Activated T-cell treated with anti-CD3 and anti-CD28 coated beads, Interleukin-2, amount 50 U/mL, for 1 hour (primary cell): ENCODE measurements at regions not wholly inside any gene's neighbourhood (a gene's known extent, or its start where the extent isn't known, plus 50 kb on each side); places are given as distances from the start of the nearest gene placed in this dataset.

Source experiments
- DNase-seq: peaks from one replicate; pipeline ENCODE4 v3.0.0-alpha.2; 2020

GRCh38 chr3:170727754-170728153 lies 141.9 kb upstream of the SLC7A14 start:
- DNase-seq, result no peak

- DNase-seq, result no peak
Observed at GRCh38 chr3:170726976-170727661, 141.2 kb upstream of the SLC7A14 start.

GRCh38 chr3:170725285-170725731 lies 139.4 kb upstream of the SLC7A14 start:
- DNase-seq, result no peak

GRCh38 chr3:170724599-170725280 lies 138.9 kb upstream of the SLC7A14 start:
- DNase-seq, result no peak

- no peak for DNase-seq
Observed at GRCh38 chr3:170723241-170723640, 137.4 kb upstream of the SLC7A14 start.

- DNase-seq, result no peak
Observed at GRCh38 chr3:170721563-170721962, 135.7 kb upstream of the SLC7A14 start.

GRCh38 chr3:170719300-170719699 lies 133.4 kb upstream of the SLC7A14 start:
- DNase-seq, result no peak

GRCh38 chr3:170718848-170719247 lies 133.0 kb upstream of the SLC7A14 start:
- DNase-seq, result no peak

- no peak for DNase-seq
Observed at GRCh38 chr3:170717410-170718402, 131.8 kb upstream of the SLC7A14 start.

GRCh38 chr3:170716172-170716805 lies 130.4 kb upstream of the SLC7A14 start:
- no peak for DNase-seq

GRCh38 chr3:170714562-170715535 lies 129.0 kb upstream of the SLC7A14 start:
- DNase-seq, result no peak

- no peak for DNase-seq
Observed at GRCh38 chr3:170714122-170714521, 128.2 kb upstream of the SLC7A14 start.

- DNase-seq, result no peak
Observed at GRCh38 chr3:170713653-170714052, 127.8 kb upstream of the SLC7A14 start.

- DNase-seq, result no peak
Observed at GRCh38 chr3:170712798-170713197, 126.9 kb upstream of the SLC7A14 start.

- DNase-seq, result no peak
Observed at GRCh38 chr3:170712336-170712735, 126.5 kb upstream of the SLC7A14 start.

- no peak for DNase-seq
Observed at GRCh38 chr3:170711786-170712185, 125.9 kb upstream of the SLC7A14 start.

- DNase-seq, result no peak
Observed at GRCh38 chr3:170709046-170709445, 123.2 kb upstream of the SLC7A14 start.

GRCh38 chr3:170707899-170708298 lies 122.0 kb upstream of the SLC7A14 start:
- DNase-seq, result no peak

GRCh38 chr3:170705131-170705530 lies 119.3 kb upstream of the SLC7A14 start:
- DNase-seq, result no peak

- no peak for DNase-seq
Observed at GRCh38 chr3:170703121-170703588, 117.3 kb upstream of the SLC7A14 start.
